ENCODE measurements at regions not wholly inside any gene's neighbourhood (a gene's known extent, or its start where the extent isn't known, plus 50 kb on each side); places are given as distances from the start of the nearest gene placed in this dataset.

DNA sequence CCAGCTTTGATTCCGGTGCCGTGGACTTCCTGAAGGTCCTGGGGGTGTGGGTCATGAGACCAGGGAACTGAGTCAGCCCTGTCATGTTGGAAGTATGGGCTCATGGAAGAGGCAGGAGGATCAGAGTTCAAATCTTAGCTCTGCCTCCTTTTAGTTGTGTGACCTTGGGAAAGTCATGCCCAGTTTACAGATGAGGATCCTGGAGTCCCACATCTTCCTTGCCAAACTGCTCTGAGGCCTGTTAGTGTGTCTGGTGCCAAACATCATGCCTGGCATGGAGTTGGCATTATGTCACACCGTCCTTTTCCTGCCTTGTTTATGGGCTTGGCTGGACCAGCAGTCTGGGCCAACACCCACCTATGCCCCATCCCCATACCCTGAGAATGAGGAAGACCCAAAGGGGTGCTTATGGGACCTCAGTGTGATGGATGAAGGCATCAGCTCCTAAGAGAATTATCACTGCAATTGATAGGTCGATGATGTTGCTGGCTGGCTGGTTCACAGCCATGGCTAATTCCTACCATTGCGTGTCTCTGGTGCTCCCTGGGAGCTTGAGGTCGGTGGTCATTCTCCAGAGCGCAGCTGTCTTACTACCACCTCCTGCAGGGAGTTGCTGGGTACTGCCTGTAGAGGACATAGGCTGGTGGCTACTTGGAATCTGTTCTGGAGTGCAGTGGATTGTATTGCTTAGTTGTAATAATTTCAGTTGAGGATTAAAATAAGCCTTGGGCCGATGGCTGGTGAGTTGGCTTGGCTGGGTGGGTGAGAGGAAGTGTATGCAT is 140.5 kb upstream of the PITX1 start:
- TF ChIP-seq CTCF (IDR thresholded peaks at IDR 0.05; ENCODE audit: low read depth, low read length, poor library complexity, severe bottlenecking) (peak; percentile 45), EZH2phosphoT487 (IDR thresholded peaks at IDR 0.05; ENCODE audit: borderline replicate concordance, low read length) (no peak)
